ENCODE measurements at regions not wholly inside any gene's neighbourhood (a gene's known extent, or its start where the extent isn't known, plus 50 kb on each side); places are given as distances from the start of the nearest gene placed in this dataset.

DNA sequence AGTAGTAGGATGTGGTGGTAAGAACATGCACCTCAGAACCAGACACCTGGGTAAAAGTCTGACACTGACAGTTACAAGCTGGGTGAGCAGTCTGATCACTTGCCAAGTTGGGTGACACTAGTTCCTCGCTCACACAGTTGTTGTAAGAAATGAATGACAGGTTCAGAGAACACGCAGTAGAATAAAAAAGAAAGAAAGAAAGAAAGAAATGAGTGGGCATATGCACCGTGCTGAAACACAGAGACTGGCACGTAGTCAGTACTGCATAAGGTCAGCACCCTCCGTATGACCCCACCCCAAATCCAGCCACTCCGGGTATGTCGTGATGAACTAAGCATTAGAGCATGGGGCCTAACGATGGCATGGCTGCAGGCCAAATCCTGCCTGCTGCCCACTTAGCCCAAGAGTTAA is 90.6 kb downstream of the GLUL start:
- TF ChIP-seq, protein P1, sequence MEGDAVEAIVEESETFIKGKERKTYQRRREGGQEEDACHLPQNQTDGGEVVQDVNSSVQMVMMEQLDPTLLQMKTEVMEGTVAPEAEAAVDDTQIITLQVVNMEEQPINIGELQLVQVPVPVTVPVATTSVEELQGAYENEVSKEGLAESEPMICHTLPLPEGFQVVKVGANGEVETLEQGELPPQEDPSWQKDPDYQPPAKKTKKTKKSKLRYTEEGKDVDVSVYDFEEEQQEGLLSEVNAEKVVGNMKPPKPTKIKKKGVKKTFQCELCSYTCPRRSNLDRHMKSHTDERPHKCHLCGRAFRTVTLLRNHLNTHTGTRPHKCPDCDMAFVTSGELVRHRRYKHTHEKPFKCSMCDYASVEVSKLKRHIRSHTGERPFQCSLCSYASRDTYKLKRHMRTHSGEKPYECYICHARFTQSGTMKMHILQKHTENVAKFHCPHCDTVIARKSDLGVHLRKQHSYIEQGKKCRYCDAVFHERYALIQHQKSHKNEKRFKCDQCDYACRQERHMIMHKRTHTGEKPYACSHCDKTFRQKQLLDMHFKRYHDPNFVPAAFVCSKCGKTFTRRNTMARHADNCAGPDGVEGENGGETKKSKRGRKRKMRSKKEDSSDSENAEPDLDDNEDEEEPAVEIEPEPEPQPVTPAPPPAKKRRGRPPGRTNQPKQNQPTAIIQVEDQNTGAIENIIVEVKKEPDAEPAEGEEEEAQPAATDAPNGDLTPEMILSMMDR (IDR thresholded peaks at IDR 0.05) = no peak

DNA sequence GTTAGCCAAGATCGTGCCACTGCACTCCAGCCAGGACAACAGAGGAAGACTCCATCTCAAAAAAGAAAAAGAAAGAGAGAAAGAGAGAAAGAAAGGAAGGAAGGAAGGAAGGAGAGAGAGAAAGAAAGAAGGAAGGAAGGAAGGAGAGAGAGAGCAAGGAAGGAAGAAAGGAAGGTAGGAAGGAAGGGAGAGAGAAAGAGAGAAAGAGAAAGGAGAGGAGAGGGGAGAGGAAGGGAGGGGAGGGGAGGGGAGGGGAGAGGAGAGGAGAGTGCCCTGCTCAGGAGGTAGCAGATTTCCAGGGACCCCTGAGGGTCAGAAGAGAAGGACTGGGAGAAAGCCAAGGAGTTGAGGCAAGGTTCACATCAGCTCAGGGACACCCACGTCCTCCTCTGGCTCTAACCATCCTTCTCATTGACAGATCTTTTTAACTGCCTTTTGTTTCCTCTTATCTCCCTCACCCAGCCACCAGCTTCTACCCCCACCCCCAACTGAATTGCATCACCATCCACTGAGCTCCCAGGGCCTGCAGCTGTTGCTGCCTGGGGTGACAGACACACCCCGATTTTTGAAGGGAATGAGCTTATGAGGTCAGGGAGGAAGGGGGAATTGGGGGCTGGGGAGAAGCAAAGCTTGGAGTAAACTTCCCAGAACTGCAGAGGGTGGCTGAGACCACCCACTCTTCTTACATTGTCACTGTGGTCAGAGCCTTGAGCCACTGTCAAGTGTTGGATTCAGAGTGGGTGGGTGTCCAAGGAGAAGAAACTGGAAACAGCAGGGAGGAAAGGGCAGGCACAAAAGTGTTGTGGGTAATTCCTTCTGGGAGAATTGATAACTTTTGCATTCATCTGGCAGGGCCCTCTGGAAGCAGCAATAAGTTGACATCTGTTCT is 91.6 kb downstream of the GLUL start:
- TF ChIP-seq, protein P1 (IDR thresholded peaks at IDR 0.05) = no peak

- TF ChIP-seq, protein P1 (IDR thresholded peaks at IDR 0.05) = no peak
These were observed 94.3 kb downstream of the GLUL start for GRCh38 chr1:182297335-182297734.

GRCh38 chr1:182295697-182296096 is 95.9 kb downstream of the GLUL start:
- TF ChIP-seq, protein P1 (IDR thresholded peaks at IDR 0.05) = no peak

DNA sequence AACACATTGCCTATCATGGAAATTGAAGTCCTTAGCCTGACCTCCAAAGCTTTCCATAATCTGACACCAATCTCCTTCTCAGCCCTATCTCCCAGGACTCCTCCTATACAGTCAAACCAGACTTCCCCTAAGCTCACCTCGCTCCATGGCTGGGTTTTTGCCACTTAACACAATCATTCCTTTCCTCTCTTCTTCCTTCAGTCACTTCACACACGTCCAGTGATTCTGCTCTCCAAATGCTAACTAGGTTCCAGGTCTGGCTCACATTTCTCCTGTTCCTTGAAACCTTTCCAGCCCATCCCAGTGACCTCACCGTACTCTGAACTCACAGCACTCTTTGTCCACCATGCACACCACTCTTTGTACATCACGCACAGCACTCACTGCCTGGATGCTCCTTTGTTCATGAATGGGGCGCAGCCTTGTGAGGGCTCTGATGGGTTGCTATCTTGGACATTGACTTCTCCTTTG is 98.4 kb downstream of the GLUL start:
- TF ChIP-seq, protein P1 (IDR thresholded peaks at IDR 0.05) = no peak

DNA sequence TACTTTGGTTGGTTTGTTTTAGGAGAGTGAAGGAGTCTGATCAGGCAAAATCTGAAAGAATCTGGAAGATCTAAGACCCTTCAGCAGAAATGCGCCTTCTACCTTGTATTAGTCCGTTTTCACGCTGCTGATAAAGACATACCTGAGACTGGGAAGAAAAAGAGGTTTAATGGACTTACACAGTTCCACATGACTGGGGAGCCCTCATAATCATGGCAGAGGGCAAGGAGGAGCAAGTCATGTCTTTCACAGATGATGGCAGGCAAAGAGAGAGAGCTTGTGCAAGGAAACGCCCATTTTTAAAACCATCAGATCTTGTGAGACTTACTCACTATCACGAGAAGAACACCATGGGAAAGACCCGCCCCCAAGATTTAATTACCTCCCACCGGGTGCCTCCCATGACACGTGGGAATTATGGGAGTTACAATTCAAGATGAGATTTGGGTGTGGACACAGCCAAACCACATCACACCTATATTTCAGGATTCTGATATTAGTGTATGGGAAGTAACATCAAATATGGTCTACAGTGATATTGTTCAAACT is 99.3 kb downstream of the GLUL start:
- TF ChIP-seq, protein P1 (IDR thresholded peaks at IDR 0.05) = no peak

DNA sequence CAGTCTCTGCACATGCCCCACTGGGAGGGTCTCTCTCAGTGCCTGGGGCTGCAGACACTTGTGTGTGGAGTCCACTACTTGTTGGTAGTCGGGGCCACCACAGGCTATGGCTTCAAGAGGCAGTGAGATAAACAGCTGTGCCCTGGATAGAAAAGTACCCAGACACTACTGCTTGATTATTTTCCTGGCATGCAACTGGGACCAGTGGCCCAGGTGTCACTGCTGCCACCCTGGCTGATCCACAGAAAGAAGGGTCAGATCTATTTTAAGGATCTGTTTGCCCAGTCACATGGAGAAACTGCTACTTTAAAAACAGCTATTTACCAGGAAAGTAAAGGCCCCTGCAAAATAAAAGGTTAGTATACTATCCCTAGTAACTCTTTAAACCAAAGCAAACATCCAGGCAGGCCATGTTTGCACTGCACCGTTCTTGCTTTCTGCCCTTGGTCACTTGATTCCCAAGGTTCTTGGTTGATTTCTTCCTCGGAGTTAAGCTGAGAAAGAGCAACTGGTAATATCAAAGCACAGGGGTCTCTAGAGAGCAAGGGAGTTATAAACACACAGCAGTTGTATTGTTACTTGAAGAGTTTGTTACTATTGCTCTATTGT is 99.9 kb downstream of the GLUL start:
- TF ChIP-seq, protein P1 (IDR thresholded peaks at IDR 0.05) = no peak

Measured in LNCAP (cell line).